ENCODE measurements at regions not wholly inside any gene's neighbourhood (a gene's known extent, or its start where the extent isn't known, plus 50 kb on each side); places are given as distances from the start of the nearest gene placed in this dataset.

- TF ChIP-seq REST (IDR thresholded peaks at IDR 0.05; ENCODE audit: low read depth, low read length) (no peak), CTCF (IDR thresholded peaks at IDR 0.05 in 2 of 3, conservative IDR thresholded peaks at IDR 0.05 in 1 of 3; ENCODE audit: control insufficient read depth in 2 of 3, extremely low read depth in 1 of 3, insufficient read depth in 1 of 3, low read depth in 3 of 3, low read length in 3 of 3) (no peak), POLR2A (IDR thresholded peaks at IDR 0.05; ENCODE audit: low read depth, low read length) (no peak), ELK1 (IDR thresholded peaks at IDR 0.05; ENCODE audit: low read depth, low read length) (no peak), POLR2AphosphoS5 (IDR thresholded peaks at IDR 0.05; ENCODE audit: low read length) (no peak), GATAD2B (conservative IDR thresholded peaks at IDR 0.05; ENCODE audit: low read depth) (no peak)
Observed at GRCh38 chr13:109293166-109293565, 493.2 kb downstream of the IRS2 start.

All from GM12878 (cell line).